COLO829 (cell line): ENCODE measurements at regions not wholly inside any gene's neighbourhood (a gene's known extent, or its start where the extent isn't known, plus 50 kb on each side); places are given as distances from the start of the nearest gene placed in this dataset.
"Not testable (repeated sequence)": the region's sequence is repeated elsewhere in the genome, so short reads cannot be mapped to it uniquely, and the experiment has no call there.

Experiments used
- DNase-seq: peaks from one replicate; pipeline ENCODE4 v3.0.0; 2012; ENCODE audit warnings: low spot score

DNA sequence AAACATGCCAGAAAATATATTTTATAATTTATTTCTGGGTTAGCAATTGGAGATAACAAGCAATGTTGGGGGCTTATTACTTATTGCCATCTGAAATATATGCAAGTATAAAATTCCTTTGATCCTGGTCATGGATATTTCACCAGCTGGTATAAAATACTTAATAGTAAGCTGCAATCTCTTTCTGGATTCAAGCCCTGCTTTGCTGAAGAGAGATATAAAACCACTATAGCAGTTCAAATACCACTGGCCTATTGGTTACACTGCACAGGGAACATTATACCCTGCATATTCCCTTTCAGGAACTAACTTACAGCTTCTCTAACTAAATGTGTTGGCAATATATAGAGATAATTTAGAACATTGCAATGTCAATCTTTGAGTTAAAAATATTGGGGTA lies 546.2 kb upstream of the ATP2B1 start:
- DNase-seq: no peak

DNA sequence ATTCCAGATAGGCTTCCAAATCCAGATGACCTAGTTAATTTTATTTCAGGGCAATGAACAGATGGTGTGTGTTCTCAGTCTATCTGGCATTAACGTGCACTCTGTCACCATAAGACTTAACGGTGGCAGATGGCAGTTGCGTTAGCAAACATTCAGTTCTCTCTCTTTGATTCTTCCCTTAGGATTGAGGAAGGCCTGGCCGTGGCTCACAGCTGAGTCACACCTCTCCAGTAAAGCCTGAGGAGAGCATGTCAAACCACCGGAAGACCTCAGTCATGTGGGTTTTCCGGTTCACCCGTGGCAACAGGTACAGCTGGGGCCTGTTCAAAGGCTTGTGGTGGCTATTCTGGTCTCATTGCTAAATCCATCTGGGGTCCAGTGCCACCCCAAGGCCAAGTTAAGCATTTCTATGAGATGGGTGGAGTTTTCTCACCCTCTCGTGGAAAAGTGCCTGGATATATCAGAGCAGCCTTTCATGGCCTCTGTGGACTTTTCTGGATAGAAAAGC lies 545.1 kb upstream of the ATP2B1 start:
- no peak for DNase-seq

DNA sequence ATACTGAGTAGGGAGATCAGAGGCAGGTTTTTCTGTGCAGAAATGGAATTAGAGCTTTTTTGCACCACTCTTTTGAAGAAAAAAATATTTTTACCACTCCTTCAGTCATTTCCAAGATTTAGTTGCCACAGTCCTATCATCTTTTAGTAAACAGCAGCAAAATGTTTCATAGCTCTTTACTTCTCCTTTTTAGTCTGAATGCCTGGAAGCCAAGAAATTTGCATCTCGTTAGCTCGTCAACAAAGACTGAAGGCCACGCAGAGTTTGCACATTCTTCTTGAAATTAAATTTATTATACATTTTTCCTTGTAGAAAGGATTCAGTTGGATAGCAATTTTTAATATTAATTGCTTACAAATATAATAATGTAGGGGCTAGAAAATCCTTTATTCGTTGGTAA lies 544.5 kb upstream of the ATP2B1 start:
- no peak for DNase-seq

DNA sequence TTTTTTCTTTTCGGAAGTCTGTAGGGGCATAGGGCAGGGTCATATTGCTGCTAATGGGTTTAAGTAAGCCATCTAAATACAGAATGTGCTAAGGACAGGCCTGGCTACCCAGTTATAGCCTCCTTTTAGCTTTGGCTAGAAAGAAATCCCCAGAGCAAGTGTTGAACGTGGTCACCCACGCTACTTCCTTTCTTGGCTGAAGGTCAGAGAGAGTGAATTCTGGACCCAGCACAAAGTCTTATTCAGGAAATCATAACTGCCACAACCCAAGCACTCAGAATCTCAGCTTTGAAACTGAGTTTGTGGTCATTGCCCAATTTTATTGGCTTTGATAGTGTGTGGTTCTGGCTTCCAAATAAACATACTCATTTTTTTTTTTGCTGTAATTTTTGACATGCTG lies 542.1 kb upstream of the ATP2B1 start:
- DNase-seq: peak; percentile 13

DNA sequence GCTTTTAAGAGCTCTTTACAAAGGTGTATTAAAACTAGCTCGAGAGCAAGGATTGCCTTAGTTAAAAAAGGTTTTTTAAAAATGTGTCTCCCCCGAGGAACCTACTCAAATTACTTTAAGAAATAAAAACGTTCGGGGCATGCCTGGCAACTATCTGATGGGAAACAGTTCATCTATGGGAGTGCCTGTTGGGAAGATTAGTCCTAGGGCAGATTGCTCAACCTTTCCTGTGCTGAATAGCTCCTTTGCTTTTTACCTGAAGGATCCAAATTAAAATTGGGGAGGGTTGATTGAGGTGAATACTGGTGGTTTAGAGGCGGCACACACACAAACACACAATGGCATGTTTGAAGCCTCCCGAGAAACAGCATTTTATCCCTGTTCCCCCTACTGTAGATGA lies 541.4 kb upstream of the ATP2B1 start:
- no peak for DNase-seq

DNA sequence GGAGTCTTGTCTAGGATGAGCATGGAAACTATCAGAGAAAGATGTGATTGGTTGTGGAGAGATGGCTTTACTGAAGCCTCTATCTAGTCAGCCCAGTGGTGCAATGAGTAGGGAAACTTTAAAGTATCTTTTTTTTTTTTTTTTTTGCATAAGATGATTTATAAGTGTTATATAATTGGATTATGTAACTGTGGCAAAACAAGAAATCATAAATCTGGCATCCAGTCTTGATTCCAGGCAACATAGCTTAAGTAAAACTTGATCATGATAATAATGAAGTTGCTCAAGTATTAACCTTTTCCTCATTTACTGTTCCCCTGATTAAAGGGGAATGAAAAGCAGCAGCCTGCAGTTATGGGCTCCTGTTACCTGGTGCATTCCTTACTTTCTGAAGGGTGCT lies 538.0 kb upstream of the ATP2B1 start:
- DNase-seq: no peak

DNA sequence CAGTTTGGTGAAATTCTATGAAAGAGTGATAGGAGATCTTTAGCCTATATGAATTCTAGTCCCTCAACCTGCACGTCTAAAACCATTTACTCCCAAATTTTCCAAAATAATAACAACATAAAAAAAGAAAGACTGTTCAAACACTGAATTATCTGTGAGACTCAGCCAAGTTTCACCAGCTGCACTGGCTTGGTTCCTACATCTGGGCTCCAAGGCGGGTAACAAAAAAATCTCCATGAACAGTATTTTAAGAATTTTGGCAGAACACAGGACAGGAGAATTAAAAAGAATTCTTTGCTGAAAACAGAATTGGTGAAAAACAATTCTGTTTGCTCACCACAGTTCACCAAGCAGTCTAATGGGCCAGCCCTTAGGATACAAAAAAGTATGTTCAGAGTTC lies 536.8 kb upstream of the ATP2B1 start:
- no peak for DNase-seq

DNA sequence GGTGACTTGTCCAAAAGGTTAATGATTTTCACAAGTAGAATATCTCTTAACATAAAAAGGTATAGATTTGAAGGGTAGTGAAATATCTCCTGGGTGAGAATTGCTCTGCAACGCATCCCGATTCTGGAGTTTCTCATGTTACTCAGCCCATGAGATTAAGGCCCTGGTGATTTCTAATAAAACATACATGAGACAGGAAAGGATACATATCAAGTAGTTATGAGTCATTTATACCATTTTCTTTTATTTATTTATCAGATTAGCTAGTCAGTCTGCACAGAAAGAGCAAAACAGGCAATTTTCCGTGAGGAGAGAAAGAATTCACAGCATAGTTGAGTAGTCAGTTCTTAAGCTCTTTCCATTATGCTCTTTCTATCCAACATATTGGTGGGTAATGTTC lies 535.6 kb upstream of the ATP2B1 start:
- DNase-seq: no peak

DNA sequence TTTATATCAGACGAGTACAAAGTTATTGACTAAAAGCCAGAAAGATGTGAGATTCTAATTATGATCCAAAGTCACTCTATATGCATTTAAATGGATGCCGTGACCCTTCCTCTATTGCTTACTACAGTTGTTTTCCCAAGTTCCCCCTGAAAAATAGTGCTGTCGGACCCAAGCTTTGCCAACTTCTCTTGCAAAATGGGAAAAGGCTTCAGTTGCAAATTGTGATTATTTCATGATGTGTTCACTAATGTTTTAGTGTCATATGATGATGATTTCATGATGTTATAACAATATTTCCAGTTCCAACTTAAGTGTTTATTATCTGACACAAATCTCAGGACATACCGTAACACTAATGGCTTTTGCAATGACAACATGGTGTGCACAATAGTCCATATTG lies 534.6 kb upstream of the ATP2B1 start:
- DNase-seq: no peak

DNA sequence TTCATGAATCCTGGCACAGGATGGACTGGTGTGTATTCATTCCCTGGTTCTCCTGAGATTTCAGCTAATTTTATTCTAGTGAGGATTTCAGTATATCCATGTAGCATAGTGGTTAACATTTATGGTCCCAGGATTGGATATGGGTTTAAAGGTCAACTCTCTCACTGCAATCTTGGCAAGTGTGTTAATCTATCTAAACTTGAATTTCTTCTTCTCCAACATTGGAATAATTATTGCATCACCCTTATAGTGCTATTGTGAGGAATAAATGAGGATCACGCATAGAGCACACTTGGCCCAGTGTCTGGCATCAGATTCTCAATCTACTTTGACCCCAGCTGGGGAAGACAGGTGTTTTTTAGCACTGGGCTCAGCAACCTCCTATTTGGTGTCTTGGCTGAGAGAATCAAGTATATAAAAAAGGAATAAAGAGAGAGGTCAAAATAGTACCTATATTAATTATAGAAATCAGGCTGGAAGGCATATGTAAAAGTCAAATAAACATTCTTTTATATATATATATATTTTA lies 531.2 kb upstream of the ATP2B1 start:
- no peak for DNase-seq

DNA sequence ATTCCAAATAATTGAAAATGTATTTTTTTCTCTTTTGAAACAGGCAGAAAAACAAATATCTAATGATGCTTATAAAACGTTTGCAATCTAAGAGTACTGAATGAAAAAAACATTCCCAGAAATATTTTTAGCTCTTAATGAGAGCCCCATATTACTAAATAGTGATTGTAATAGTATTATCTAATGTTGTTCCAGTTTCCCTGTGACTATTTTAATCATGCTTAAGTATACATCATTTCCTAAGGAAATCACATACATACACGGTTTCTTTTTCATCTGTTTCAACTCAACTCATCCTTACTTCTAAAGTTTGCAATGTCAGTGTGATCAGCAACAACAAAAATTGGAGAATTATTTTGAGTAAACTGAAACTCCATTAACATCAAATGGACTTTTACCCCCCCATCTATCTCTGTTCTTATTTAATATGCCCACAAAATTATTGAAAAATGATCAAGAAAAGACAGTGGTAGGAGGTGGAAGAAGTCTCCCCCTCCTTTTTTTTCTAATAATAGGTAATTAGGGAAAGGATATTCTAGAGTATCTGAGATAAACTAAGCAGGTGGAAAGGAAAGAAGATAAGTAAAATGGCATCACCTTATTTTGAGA lies 530.1 kb upstream of the ATP2B1 start:
- no peak for DNase-seq

DNA sequence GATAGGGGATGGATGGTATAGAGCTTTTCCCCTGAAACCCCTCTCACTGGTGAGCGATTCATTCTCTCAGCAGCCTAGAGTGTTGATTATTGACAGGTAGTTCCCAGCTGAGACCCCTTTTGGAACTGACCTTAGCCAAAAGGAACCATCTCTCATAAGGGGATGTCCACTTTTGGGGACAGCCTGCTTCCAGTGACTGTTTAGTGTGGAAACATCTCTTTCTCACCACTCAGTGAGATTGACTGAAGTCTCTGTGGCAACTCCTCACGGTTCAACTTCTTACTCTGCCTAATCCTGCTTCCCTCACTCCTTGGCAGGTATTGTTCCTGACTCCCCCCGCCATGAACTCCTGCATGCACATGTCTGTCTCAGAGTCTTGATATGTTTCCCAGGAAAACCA lies 529.2 kb upstream of the ATP2B1 start:
- no peak for DNase-seq

DNA sequence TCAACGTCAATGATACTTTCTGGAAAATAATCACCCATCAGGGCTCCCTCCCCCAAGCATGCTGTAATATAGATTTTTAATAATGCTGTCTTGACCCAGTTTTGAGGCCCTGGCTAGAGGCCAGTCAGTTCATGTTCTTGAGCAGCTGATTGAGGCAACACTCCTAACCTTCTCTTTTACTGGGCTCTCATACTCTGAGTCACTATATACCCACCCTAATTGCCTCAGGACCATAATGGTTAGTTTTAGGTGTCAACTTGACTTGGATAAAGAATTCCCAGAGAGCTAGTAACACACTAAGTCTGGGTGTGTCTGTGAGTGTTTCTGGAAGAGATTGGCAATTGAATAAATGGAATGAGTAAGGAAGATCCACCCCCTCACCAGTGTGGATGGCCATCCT lies 527.0 kb upstream of the ATP2B1 start:
- no peak for DNase-seq

DNA sequence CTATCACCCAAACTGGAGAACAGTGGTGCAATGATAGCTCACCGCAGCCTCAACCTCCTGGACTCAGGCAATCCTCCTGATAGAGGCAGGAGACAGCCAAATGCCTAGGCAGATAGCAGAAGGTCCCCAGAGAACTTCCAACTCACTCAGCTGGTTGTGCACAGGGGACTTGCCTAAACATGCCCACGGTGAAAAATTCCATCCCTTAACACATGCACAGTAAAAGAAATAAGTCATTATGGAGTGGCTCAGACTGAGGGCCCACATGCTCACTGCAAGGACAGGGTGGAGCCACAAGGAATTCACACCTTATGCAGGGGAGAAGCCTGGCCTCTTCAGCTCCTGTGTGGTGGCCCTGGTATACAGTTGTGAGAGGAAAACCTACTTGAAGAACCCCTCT lies 525.8 kb upstream of the ATP2B1 start:
- DNase-seq: no peak

DNA sequence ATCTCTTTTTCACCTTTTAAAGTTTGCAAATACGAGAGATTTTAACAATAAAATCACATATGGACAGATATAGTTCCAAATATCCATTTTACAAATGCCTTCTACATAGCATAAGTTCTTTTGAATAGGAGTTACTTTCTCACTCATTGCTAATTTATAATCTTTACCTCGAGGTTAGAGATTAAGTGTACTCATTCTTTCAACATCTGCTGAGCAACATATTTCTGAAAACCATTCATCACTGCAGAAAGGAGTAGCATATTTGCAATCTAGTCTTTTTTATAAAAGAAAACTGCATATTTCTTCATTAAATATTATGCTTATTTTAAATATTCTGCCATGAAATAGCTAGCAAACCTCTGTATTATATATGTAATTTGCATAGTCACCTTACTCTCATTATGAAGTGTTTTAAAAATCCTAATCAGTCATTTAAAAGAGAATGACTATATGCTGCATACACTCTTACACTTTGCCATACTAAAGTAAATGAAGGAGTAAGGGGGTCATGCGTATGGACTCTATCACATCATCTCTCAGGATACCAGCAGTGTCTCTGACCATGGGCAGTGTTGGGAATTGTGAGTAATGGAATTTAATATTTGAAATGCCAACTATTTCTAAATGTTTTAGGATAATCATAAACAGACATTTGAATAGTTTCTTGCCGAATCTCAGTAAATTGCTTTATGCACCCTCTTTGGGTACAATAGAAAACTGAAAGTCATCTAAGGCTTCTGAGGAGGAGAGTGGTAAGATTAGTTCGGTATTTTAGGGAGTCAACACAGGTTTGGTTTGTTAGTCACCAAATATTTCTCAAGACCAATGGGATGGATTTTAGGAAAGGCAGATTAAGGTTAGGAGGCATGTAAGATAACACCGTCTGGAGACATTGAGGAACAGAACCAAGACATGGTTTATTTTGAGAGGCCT lies 524.8 kb upstream of the ATP2B1 start:
- no peak for DNase-seq

DNA sequence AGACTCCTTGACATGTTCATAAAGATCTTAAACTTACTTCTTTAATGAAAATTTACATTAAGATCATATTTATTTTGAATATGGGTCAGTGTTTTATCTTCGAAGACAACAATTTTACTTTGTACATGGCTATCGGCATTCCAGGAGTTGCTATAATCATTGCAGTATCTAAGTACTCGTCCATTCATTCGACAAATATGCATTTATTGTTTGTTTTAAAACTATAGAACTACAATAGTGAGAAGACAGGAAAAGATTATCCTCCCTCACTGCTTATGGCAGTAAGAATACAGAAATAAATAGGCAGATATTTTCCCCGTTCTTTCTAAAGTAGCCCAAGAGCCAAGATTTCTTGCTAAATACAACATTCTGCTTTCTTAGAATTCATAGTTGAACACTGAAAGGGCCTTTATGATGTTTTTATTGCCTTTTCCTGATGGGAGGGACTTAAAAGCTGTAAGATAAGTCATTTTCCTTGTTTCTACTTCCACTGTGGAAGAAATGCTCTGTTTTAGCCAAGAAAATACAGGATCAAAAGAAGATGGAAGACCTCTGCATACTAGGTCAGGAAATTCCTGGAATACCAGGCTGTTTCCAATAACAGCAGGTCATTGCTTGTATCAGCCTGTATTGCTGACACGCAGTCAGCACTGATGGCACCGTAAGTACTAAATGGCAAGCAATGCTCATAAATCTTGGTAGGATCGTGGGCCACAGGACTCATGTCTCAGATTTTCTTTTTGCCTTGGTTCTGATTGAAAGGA lies 521.0 kb upstream of the ATP2B1 start:
- DNase-seq: no peak

DNA sequence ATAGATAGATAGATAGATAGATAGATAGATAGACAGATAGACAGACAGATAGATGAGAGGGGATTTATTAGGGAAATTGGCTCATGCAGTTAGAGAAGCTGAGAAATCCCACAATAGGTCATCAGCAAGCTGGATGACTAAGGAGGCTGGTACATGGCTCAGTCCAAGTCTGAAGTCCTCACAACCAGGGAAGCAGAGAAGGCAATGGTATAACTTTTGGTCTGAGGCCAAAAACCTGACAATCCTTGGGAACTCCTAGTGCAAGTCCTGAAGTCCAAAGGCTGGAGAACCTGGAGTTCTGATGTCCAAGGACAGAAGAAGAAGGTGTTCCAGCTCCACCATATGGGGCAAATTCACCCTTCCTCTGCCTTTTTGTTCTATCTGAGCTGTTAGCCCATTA lies 517.6 kb upstream of the ATP2B1 start:
- no peak for DNase-seq

DNA sequence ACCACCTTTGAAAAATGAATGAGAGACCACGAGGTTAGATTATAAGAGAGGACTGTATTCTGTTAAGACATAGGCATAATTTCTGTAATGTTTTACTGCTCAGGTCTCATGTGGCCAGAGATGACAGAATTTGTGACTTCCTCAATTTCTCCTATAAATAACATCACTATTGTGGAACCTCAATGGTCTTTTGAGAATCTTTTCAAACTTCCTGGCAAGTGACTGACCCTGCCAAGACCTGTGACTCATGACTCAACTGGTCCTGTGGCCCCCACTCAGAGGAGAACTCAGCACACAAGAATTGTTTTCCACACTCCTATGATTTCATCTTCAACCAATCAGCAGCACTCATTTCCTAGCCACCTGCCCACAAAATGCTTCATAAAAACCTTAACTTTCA lies 508.2 kb upstream of the ATP2B1 start:
- peak; percentile 54 for DNase-seq

DNA sequence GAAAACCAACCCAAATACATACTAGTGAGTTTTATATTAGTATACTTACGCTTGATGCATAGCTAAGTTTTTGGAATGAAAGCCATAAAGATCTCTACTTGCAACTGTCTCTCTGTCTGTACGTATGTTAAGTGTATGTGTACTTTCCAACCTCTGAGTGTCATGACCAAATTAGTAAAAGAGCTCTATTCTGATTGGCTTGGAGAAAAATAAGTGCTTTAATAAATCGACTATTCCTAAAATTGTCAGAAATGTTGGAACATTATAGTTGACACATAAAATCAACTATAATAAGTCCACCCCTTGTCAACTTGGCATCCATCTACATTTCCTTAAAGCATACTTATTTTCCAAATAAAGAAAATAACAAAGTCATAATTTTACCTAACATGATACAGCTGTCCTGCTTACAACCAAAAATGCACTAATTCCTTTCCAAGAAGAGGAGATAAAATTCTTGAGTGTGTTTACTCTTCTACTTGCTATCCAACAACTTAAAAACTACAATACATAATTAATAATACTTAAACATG lies 507.4 kb upstream of the ATP2B1 start:
- no peak for DNase-seq

DNA sequence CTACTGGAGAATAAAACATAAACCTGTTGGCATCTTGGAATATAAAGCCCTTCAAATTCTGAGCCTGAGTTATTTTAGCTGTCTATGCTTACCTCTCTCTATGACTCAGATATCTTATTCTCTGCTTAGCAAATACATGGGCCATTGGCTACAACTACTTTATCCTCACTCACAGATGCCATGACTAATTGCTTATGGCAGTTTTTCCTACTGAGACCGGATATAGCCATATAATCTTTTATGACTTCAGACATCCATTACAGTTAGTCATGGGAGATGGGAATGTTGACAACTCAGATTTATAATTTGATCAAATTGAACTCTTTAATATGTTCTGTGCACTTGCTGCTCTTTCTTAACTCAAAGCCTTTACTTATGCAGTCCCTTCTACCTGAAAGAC lies 502.4 kb upstream of the ATP2B1 start:
- peak; percentile 7 for DNase-seq

DNA sequence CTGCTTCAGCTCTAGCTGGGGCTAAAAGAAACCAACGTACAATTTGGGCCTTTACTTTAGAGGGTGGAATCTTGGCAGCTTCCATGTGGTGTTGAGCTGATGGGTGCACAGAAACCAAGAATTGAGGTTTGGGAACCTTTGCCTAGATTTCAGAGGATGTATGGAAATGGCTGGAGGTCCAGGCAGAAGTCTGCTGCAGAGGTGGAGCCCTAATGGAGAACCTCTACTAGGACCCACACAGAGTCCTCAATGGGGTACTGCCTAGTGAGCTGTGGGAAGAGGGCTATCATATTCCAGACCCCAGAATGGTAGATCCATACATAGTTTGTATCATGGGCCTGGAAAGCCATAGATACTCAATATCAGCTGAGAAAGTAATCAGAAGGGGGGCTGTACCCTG lies 500.4 kb upstream of the ATP2B1 start:
- DNase-seq: no peak

DNA sequence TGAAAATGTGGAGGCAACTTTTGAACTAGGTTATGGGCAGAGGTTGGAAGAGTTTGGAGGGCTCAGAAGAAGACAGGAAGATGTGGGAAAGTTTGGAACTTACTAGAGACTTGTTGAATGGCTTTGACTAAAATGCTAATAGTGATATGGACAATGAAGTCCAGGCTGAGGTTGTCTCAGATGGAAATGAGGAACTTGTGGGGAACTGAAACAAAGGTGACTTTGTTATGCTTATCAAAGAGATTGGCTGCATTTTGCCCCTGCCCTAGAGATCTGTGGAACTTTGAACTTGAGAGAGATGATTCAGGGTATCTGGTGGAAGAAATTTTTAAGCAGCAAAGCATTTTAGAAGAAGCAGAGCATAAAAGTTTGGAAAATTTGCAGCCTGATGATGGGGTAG lies 499.7 kb upstream of the ATP2B1 start:
- not testable (repeated sequence) for DNase-seq
